ENCODE measurements at regions not wholly inside any gene's neighbourhood (a gene's known extent, or its start where the extent isn't known, plus 50 kb on each side); places are given as distances from the start of the nearest gene placed in this dataset.

DNA sequence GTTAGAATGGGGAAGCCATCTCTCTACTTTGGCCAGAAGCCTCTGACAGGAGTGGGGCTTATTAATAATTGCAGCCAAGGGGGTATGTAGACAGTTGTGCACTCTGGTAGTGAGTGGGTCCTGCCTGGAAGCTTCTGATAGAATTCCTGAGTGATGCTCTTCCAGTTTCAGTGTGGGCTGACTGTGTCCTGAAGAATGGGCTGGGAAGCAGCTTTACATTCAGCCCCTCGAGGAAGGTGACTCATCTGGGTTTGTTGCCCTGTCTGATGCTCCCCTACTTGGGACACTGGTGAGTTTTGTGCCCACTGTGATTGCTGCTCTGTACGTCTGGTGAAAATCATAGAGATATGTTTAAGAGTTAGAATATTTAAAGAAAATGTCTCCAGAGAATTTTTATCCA is 444.7 kb upstream of the RBMS3 start:
- Histone ChIP-seq H3K4me3 (ENCODE audit: control insufficient read depth in 2 of 3, extremely low read depth in 1 of 3, insufficient read depth in 2 of 3, low read depth in 1 of 3, low read length in 3 of 3) (no peak overlapping the region), H3K4me2 (ENCODE audit: control insufficient read depth, extremely low read depth, insufficient read depth, low read depth, low read length) (no peak overlapping the region), H3K27ac (ENCODE audit: control insufficient read depth, insufficient read depth, low read length) (no peak overlapping the region), H4K20me1 (ENCODE audit: control insufficient read depth, extremely low read depth, insufficient read depth, low read length) (no peaks in the 10 kb centered on the region), H3K27me3 (ENCODE audit: control insufficient read depth, extremely low read depth, insufficient read depth, low read length) (no peaks in the 10 kb centered on the region), H3K79me2 (ENCODE audit: control insufficient read depth, insufficient read depth, low read length) (no peaks in the 10 kb centered on the region), H3K9me1 (ENCODE audit: control insufficient read depth, extremely low read depth, insufficient read depth, low read length) (no peaks in the 10 kb centered on the region), H2AFZ (ENCODE audit: control insufficient read depth, low read length) (no peak overlapping the region), H3K4me1 (ENCODE audit: control insufficient read depth, extremely low read depth, insufficient read depth, low read length) (no peaks in the 10 kb centered on the region), H3K9me3 (ENCODE audit: control insufficient read depth, low read depth, low read length) (no peaks in the 10 kb centered on the region), H3K36me3 (ENCODE audit: control insufficient read depth in 2 of 2, extremely low read depth in 1 of 2, insufficient read depth in 2 of 2, low read length in 2 of 2) (no peaks in the 10 kb centered on the region), H3K9ac (ENCODE audit: control insufficient read depth, extremely low read depth, insufficient read depth, low read length) (no peak overlapping the region)
- FAIRE-seq: no peak
- DNase-seq (ENCODE audit: low read depth, low spot score): no peak
- TF ChIP-seq EZH2 (IDR thresholded peaks at IDR 0.05; ENCODE audit: low read length) (no peak), CTCF (optimal IDR thresholded peaks at IDR 0.05 in 1 of 3, IDR thresholded peaks at IDR 0.05 in 1 of 3, conservative IDR thresholded peaks at IDR 0.05 in 1 of 3; ENCODE audit: extremely low read depth in 1 of 3, insufficient read depth in 2 of 3, low read length in 3 of 3) (no peak)
- dilution Hi-C loops (cut with MboI; ENCODE audit: extremely low pct_ligation_motif_present, low sequenced_read_pairs): no loop called here

GRCh38 chr3:28840976-28841376 is 439.9 kb upstream of the RBMS3 start:
- FAIRE-seq: no peak

More at GRCh38 chr3:28840976-28841376, 439.9 kb upstream of the RBMS3 start:
- dilution Hi-C loops (cut with MboI; ENCODE audit: extremely low pct_ligation_motif_present, low sequenced_read_pairs): no loop called here
- Histone ChIP-seq H3K4me3 (ENCODE audit: control insufficient read depth in 2 of 3, extremely low read depth in 1 of 3, insufficient read depth in 2 of 3, low read depth in 1 of 3, low read length in 3 of 3) (no peak overlapping the region), H3K79me2 (ENCODE audit: control insufficient read depth, insufficient read depth, low read length) (no peaks in the 10 kb centered on the region), H3K4me1 (ENCODE audit: control insufficient read depth, extremely low read depth, insufficient read depth, low read length) (no peaks in the 10 kb centered on the region), H3K27ac (ENCODE audit: control insufficient read depth, insufficient read depth, low read length) (no peak overlapping the region), H3K27me3 (ENCODE audit: control insufficient read depth, extremely low read depth, insufficient read depth, low read length) (no peaks in the 10 kb centered on the region), H3K9ac (ENCODE audit: control insufficient read depth, extremely low read depth, insufficient read depth, low read length) (no peak overlapping the region), H3K4me2 (ENCODE audit: control insufficient read depth, extremely low read depth, insufficient read depth, low read depth, low read length) (no peak overlapping the region), H3K9me3 (ENCODE audit: control insufficient read depth, low read depth, low read length) (no peaks in the 10 kb centered on the region), H3K9me1 (ENCODE audit: control insufficient read depth, extremely low read depth, insufficient read depth, low read length) (no peaks in the 10 kb centered on the region), H2AFZ (ENCODE audit: control insufficient read depth, low read length) (no peak overlapping the region), H4K20me1 (ENCODE audit: control insufficient read depth, extremely low read depth, insufficient read depth, low read length) (no peaks in the 10 kb centered on the region), H3K36me3 (ENCODE audit: control insufficient read depth in 2 of 2, extremely low read depth in 1 of 2, insufficient read depth in 2 of 2, low read length in 2 of 2) (no peaks in the 10 kb centered on the region)
- DNase-seq (ENCODE audit: low read depth, low spot score): no peak
- TF ChIP-seq EZH2 (IDR thresholded peaks at IDR 0.05; ENCODE audit: low read length) (no peak), CTCF (optimal IDR thresholded peaks at IDR 0.05 in 1 of 3, IDR thresholded peaks at IDR 0.05 in 1 of 3, conservative IDR thresholded peaks at IDR 0.05 in 1 of 3; ENCODE audit: extremely low read depth in 1 of 3, insufficient read depth in 2 of 3, low read length in 3 of 3) (no peak)

Measured in keratinocyte (primary cell).